AG10803 (cell line): ENCODE measurements at regions not wholly inside any gene's neighbourhood (a gene's known extent, or its start where the extent isn't known, plus 50 kb on each side); places are given as distances from the start of the nearest gene placed in this dataset.

Experiments
- DNase-seq: peaks from one replicate; pipeline ENCODE4 v3.0.0; 2010; ENCODE audit warnings: low read depth
- H3K4me3 ChIP-seq: 2 replicates; pipeline ENCODE4 v1.5.1; 2011; ENCODE audit warnings: mild to moderate bottlenecking, low read length, control low read depth
- CTCF ChIP-seq: conservative IDR thresholded peaks from 2 replicates; pipeline ENCODE4 v1.5.1; 2011; ENCODE audit warnings: mild to moderate bottlenecking, low read length, control low read depth, inconsistent platforms

- no peak overlapping the region for H3K4me3 ChIP-seq
Measured at GRCh38 chr11:131253142-131253655, 117.2 kb upstream of the NTM start.

GRCh38 chr11:131253656-131254151, 116.7 kb upstream of the NTM start:
- no peak for TF ChIP-seq CTCF
- DNase-seq = no peak
- H3K4me3 ChIP-seq = no peak overlapping the region

More at GRCh38 chr11:131253142-131253655, 117.2 kb upstream of the NTM start:
- TF ChIP-seq CTCF = no peak
- no peak for DNase-seq

DNA sequence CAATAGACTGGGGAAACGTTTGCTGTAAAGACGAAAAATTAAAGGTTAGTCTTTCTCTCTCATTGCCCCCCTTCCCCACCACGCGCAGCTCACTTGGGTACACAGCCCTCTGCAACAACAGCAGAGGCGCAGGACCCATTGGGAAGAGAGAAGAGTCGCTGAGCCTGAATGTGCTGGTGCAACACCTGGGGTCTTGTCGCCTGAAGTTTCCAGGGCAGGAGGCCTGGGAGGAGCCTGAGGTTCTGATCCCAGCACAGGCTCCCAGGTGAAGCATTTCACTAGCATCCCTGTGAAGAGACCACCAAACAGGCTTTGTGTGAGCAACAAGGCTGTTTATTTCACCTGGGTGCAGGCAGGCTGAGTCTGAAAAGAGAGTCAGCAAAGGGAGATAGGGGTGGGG, 116.2 kb upstream of the NTM start:
- DNase-seq = no peak
- H3K4me3 ChIP-seq = no peak overlapping the region
- TF ChIP-seq CTCF = no peak

DNA sequence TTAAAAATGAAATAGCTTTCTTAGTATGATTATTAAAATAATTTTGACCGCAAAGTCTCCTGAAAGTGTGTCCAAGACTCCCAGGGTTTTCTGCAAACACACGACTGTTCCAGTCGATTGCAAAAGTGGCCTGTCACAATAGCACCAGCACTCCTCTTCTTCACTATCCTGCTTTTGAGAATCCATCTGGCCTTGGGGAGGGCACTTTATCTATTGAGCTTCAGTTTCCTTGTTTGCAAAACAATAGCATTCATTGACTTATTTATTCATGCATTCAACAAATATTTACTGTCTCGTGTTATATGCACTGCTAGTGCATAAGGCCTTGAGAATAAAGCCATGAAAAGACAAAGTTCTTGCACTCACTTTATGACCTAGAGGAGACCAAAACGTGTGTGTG, 96.2 kb upstream of the NTM start:
- TF ChIP-seq CTCF = no peak
- H3K4me3 ChIP-seq = no peak overlapping the region
- no peak for DNase-seq

DNA sequence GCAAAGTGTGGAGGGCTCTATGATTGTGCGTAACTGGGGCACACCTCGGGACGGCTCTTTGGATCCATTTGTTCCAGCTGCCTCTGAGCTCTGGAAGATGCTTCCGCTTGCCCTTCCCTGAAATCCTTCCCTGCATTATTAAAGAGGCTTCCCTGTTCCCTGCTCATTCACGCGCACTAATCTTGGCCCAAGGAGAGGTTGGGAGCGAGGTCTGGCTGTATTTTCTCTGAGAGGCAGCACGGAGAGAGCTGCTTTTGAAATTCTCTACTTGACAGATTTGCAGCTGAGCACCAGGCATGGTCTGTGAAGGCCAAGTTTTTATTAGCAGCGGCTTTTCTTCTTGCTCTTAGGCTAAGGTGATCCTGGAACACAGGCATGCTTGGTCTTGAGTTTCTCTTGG, 94.8 kb upstream of the NTM start:
- no peak overlapping the region for H3K4me3 ChIP-seq
- no peak for TF ChIP-seq CTCF
- DNase-seq = no peak

DNA sequence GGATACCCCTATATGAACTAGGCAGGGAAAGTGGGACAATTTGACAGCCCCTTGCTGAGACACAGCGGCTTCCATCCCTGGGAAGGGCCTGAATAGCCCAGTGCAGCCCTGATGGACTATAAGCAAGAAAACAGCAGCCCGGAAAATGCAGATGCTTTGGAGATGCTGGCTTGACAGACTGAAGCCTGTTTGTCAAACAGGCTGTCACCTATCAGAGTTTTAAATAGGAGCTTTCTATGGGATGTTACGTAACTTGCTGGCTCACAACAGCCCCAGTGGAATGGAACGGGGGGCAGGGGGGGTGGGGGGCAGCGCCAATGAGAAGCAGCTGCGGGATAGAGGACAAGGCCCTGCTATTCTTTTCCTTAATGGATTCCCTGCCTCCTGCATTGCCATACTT, 91.9 kb upstream of the NTM start:
- H3K4me3 ChIP-seq = no peak overlapping the region
- TF ChIP-seq CTCF = no peak
- DNase-seq = no peak

DNA sequence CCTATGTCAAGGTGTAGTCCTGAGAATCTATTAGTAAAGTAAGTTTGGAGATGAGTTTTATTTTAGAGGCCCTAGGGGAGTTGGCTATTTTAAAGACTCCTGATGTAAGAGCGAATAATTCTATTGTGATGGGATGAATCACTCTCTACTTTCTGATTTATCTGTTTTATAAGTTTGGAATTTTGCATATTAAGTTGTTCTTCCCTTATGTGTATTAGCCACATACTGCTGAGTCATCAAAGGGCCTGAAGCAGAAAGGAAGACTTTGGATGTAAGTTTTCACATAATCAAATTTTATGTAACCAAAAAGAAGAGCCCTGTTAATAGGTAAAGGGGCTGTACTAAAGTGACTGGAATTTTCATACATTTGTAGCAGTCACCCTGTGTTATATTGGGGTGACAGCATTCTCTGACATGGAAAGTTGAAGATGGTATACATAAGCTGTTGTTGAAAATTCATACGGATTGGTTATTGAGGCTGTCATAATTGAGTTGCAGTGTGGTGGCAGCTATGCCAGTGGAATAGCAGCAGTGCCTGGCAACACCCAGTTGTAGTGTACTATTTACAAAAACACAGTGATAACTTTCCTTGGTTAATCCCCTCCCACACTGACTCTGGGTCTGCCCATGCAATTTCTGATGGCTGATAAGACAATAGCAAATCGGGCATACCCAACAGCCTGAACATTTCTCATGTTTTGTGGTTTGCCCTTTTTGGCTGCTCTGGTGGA, 90.6 kb upstream of the NTM start:
- DNase-seq = no peak
- TF ChIP-seq CTCF = no peak
- H3K4me3 ChIP-seq = no peak overlapping the region
